CD4-positive, CD25-positive, alpha-beta regulatory T cell (primary cell): ENCODE measurements at regions not wholly inside any gene's neighbourhood (a gene's known extent, or its start where the extent isn't known, plus 50 kb on each side); places are given as distances from the start of the nearest gene placed in this dataset.
"Not testable (repeated sequence)": the region's sequence is repeated elsewhere in the genome, so short reads cannot be mapped to it uniquely, and the experiment has no call there.

Source experiments
- ATAC-seq, 2 donors: fragments of 150-1000 bp; cut with Tn5 transposase; one replicate each; pipeline ENCODE4 v1.10.0; 2021; ENCODE audit warnings: low read depth in 2 of 2, moderate number of reproducible peaks in 2 of 2, moderate library complexity in 1 of 2
- DNase-seq, 3 donors: peaks; one replicate each; pipeline versions ENCODE4 v3.0.0 to v3.0.0-alpha.2; 2012 to 2022; ENCODE audit warnings: mixed read lengths in 1 of 3
- H3K27ac ChIP-seq: one replicate; pipeline ENCODE4 v1.7.0; 2013; ENCODE audit warnings: mild to moderate bottlenecking, low read length; ENCODE audit not compliant: insufficient read depth, poor library complexity, severe bottlenecking
- H3K27me3 ChIP-seq: one replicate; pipeline ENCODE4 v1.7.0; 2013; ENCODE audit warnings: low read length; ENCODE audit not compliant: control insufficient read depth, insufficient read depth
- H3K36me3 ChIP-seq: one replicate; pipeline ENCODE4 v1.7.0; 2013; ENCODE audit warnings: mild to moderate bottlenecking, low read length, moderate library complexity; ENCODE audit not compliant: control insufficient read depth, insufficient read depth
- H3K4me1 ChIP-seq: 2 replicates; pipeline ENCODE4 v1.7.0; 2013; ENCODE audit warnings: mild to moderate bottlenecking, low read length; ENCODE audit not compliant: insufficient read depth, control insufficient read depth, poor library complexity, severe bottlenecking
- H3K4me3 ChIP-seq: one replicate; pipeline ENCODE4 v1.7.0; 2013; ENCODE audit warnings: low read depth, mild to moderate bottlenecking, low read length, moderate library complexity
- H3K9me3 ChIP-seq, 2 experiments: 1 replicate in 1 of 2; 2 replicates in 1 of 2; pipeline ENCODE4 v1.7.0; 2013; ENCODE audit warnings: low read length in 2 of 2, mild to moderate bottlenecking in 1 of 2, moderate library complexity in 1 of 2; ENCODE audit not compliant: control insufficient read depth in 2 of 2
- H3K27ac Mint-ChIP-seq, 3 donors: one replicate each; pipeline ENCODE4 v1.8.0; 2020 to 2022; ENCODE audit warnings: mild to moderate bottlenecking in 3 of 3, mixed read lengths in 3 of 3, moderate library complexity in 2 of 3
- H3K27me3 Mint-ChIP-seq: one replicate; pipeline ENCODE4 v1.8.0; 2022; ENCODE audit warnings: mild to moderate bottlenecking, mixed read lengths
- H3K36me3 Mint-ChIP-seq: one replicate; pipeline ENCODE4 v1.8.0; 2020; ENCODE audit warnings: mixed read lengths
- H3K4me1 Mint-ChIP-seq, 4 donors: one replicate each; pipeline ENCODE4 v1.8.0; 2020 to 2022; ENCODE audit warnings: mixed read lengths in 4 of 4, mild to moderate bottlenecking in 1 of 4
- H3K4me3 Mint-ChIP-seq, 4 donors: one replicate each; pipeline ENCODE4 v1.8.0; 2020 to 2022; ENCODE audit warnings: mild to moderate bottlenecking in 4 of 4, mixed read lengths in 4 of 4, moderate library complexity in 3 of 4
- H3K9me3 Mint-ChIP-seq, 7 donors: one replicate each; pipeline ENCODE4 v1.8.0; 2020 to 2022; ENCODE audit warnings: mixed read lengths in 7 of 7, mild to moderate bottlenecking in 3 of 7, moderate library complexity in 2 of 7

GRCh38 chr7:101747053-101747878 lies 70.2 kb upstream of the CUX1 start:
- no peaks in the 10 kb centered on the region for H3K9me3 Mint-ChIP-seq
- H3K36me3 ChIP-seq, result no peaks in the 10 kb centered on the region
- no peak overlapping the region for H3K27ac Mint-ChIP-seq
- H3K4me3 Mint-ChIP-seq, result peak overlapping the region in 1 of 4 donors; percentile 61
- H3K9me3 ChIP-seq, result no peaks in the 10 kb centered on the region
- H3K27me3 ChIP-seq, result no peaks in the 10 kb centered on the region
- no peak overlapping the region for H3K4me3 ChIP-seq
- no peak overlapping the region for H3K27ac ChIP-seq
- peaks cover 16% of the 10 kb centered on the region for H3K4me1 ChIP-seq
- H3K36me3 Mint-ChIP-seq, result no peaks in the 10 kb centered on the region
- no peak for ATAC-seq
- H3K27me3 Mint-ChIP-seq, result peaks cover 6% of the 10 kb centered on the region
- no peak for DNase-seq
- H3K4me1 Mint-ChIP-seq, result peaks cover 0 to 10% (median 3%) of the 10 kb centered on the region in 4 donors

- no peaks in the 10 kb centered on the region for H3K27me3 ChIP-seq
- H3K9me3 ChIP-seq, result no peaks in the 10 kb centered on the region
- DNase-seq (no peak), ATAC-seq (no peak)
- Mint-ChIP-seq H3K4me1 (peaks cover 0 to 5% (median 0%) of the 10 kb centered on the region in 4 donors), H3K27me3 (peaks cover 6% of the 10 kb centered on the region), H3K9me3 (no peaks in the 10 kb centered on the region), H3K4me3 (no peak overlapping the region), H3K27ac (no peak overlapping the region), H3K36me3 (no peaks in the 10 kb centered on the region)
- H3K27ac ChIP-seq, result no peak overlapping the region
- no peak overlapping the region for H3K4me3 ChIP-seq
- peaks cover 10% of the 10 kb centered on the region for H3K4me1 ChIP-seq
- no peaks in the 10 kb centered on the region for H3K36me3 ChIP-seq
Measured at GRCh38 chr7:101747879-101748345, 69.5 kb upstream of the CUX1 start.

GRCh38 chr7:101749891-101750290 lies 67.5 kb upstream of the CUX1 start:
- Histone ChIP-seq H3K27ac (no peak overlapping the region), H3K9me3 (no peaks in the 10 kb centered on the region), H3K4me1 (peaks cover 1% of the 10 kb centered on the region), H3K4me3 (no peak overlapping the region), H3K27me3 (no peaks in the 10 kb centered on the region), H3K36me3 (no peaks in the 10 kb centered on the region)
- peaks cover 5 to 11% (median 7%) of the 10 kb centered on the region in 4 donors for H3K4me1 Mint-ChIP-seq
- no peak overlapping the region for H3K4me3 Mint-ChIP-seq
- ATAC-seq (no peak), DNase-seq (no peak)
- no peak overlapping the region for H3K27ac Mint-ChIP-seq
- H3K27me3 Mint-ChIP-seq, result peaks cover 6% of the 10 kb centered on the region
- no peaks in the 10 kb centered on the region for H3K9me3 Mint-ChIP-seq
- H3K36me3 Mint-ChIP-seq, result no peaks in the 10 kb centered on the region

- no peak overlapping the region for H3K27ac ChIP-seq
Measured at GRCh38 chr7:101753316-101753715, 64.1 kb upstream of the CUX1 start.

GRCh38 chr7:101754424-101755159 lies 62.8 kb upstream of the CUX1 start:
- no peaks in the 10 kb centered on the region for H3K36me3 Mint-ChIP-seq
- H3K9me3 ChIP-seq, result no peaks in the 10 kb centered on the region
- H3K27me3 ChIP-seq, result no peaks in the 10 kb centered on the region
- H3K4me3 Mint-ChIP-seq, result peak overlapping the region; percentile 60 to 89 (median 86)
- no peak for ATAC-seq
- H3K27ac Mint-ChIP-seq, result peak overlapping the region; percentile 68 to 98 (median 85)
- peaks cover 5 to 13% (median 8%) of the 10 kb centered on the region in 4 donors for H3K4me1 Mint-ChIP-seq
- H3K36me3 ChIP-seq, result no peaks in the 10 kb centered on the region
- peaks cover 6% of the 10 kb centered on the region for H3K27me3 Mint-ChIP-seq
- DNase-seq, result peak in 1 of 3 donors; percentile 59
- no peaks in the 10 kb centered on the region for H3K9me3 Mint-ChIP-seq
- H3K27ac ChIP-seq, result no peak overlapping the region
- peaks cover 3% of the 10 kb centered on the region for H3K4me1 ChIP-seq
- H3K4me3 ChIP-seq, result peak overlapping the region; percentile 85

More at GRCh38 chr7:101753316-101753715, 64.1 kb upstream of the CUX1 start:
- DNase-seq (no peak), ATAC-seq (no peak)
- Histone ChIP-seq H3K4me3 (no peak overlapping the region), H3K36me3 (no peaks in the 10 kb centered on the region), H3K4me1 (peaks cover 3% of the 10 kb centered on the region), H3K9me3 (no peaks in the 10 kb centered on the region), H3K27me3 (no peaks in the 10 kb centered on the region)
- Mint-ChIP-seq H3K36me3 (no peaks in the 10 kb centered on the region), H3K4me1 (peaks cover 5 to 13% (median 8%) of the 10 kb centered on the region in 4 donors), H3K9me3 (no peaks in the 10 kb centered on the region), H3K27me3 (peaks cover 6% of the 10 kb centered on the region), H3K27ac (peak overlapping the region in 1 of 3 donors; percentile 85), H3K4me3 (peak overlapping the region in 2 of 4 donors; percentile 15 to 79)

GRCh38 chr7:101757879-101758278 lies 59.5 kb upstream of the CUX1 start:
- no peak overlapping the region for H3K4me3 Mint-ChIP-seq
- DNase-seq, result no peak
- no peak overlapping the region for H3K27ac Mint-ChIP-seq
- no peaks in the 10 kb centered on the region for H3K36me3 Mint-ChIP-seq
- Histone ChIP-seq H3K27me3 (no peaks in the 10 kb centered on the region), H3K27ac (no peak overlapping the region), H3K9me3 (no peaks in the 10 kb centered on the region), H3K4me3 (no peak overlapping the region), H3K4me1 (peaks cover 3% of the 10 kb centered on the region), H3K36me3 (no peaks in the 10 kb centered on the region)
- H3K4me1 Mint-ChIP-seq, result peaks cover 5 to 13% (median 8%) of the 10 kb centered on the region in 4 donors
- no peaks in the 10 kb centered on the region for H3K9me3 Mint-ChIP-seq
- no peaks in the 10 kb centered on the region for H3K27me3 Mint-ChIP-seq
- no peak for ATAC-seq

- H3K4me1 ChIP-seq, ATAC-seq, H3K9me3 Mint-ChIP-seq, H3K9me3 ChIP-seq, H3K27me3 ChIP-seq, H3K27ac ChIP-seq, H3K27me3 Mint-ChIP-seq, DNase-seq, H3K36me3 Mint-ChIP-seq, H3K36me3 ChIP-seq, H3K4me3 ChIP-seq, H3K27ac Mint-ChIP-seq, H3K4me3 Mint-ChIP-seq: not testable (repeated sequence)
- H3K4me1 Mint-ChIP-seq, result peaks cover 5 to 13% (median 8%) of the 10 kb centered on the region in 4 donors
Measured at GRCh38 chr7:101758519-101758918, 58.9 kb upstream of the CUX1 start.
